ENCODE measurements at regions not wholly inside any gene's neighbourhood (a gene's known extent, or its start where the extent isn't known, plus 50 kb on each side); places are given as distances from the start of the nearest gene placed in this dataset.

- DNase-seq (ENCODE audit: low spot score in 2 of 2, unreplicated experiment in 2 of 2): no peak
- no peaks in the 10 kb centered on the region for H3K9me3 Mint-ChIP-seq
- H3K4me3 Mint-ChIP-seq: no peak overlapping the region
- peaks cover 16% of the 10 kb centered on the region for H3K4me1 Mint-ChIP-seq
- H3K27me3 Mint-ChIP-seq (ENCODE audit: low read depth): peaks cover 11% of the 10 kb centered on the region
- H3K36me3 Mint-ChIP-seq: no peaks in the 10 kb centered on the region
- H3K27ac Mint-ChIP-seq: no peak overlapping the region
- no peak for TF ChIP-seq CTCF (IDR thresholded peaks at IDR 0.05; ENCODE audit: unreplicated experiment)
Measured at GRCh38 chr2:118508282-118508681, 339.2 kb downstream of the EN1 start.

- Mint-ChIP-seq H3K36me3 (no peaks in the 10 kb centered on the region), H3K4me1 (peaks cover 10% of the 10 kb centered on the region), H3K9me3 (no peaks in the 10 kb centered on the region), H3K27me3 (ENCODE audit: low read depth) (peaks cover 30% of the 10 kb centered on the region), H3K4me3 (no peak overlapping the region), H3K27ac (no peak overlapping the region)
- TF ChIP-seq CTCF (IDR thresholded peaks at IDR 0.05; ENCODE audit: unreplicated experiment): no peak
- no peak for DNase-seq (ENCODE audit: low spot score in 2 of 2, unreplicated experiment in 2 of 2)
Measured at GRCh38 chr2:118505436-118505835, 342.0 kb downstream of the EN1 start.

GRCh38 chr2:118502106-118502505 is 345.3 kb downstream of the EN1 start:
- H3K4me3 Mint-ChIP-seq: no peak overlapping the region
- no peaks in the 10 kb centered on the region for H3K36me3 Mint-ChIP-seq
- DNase-seq (ENCODE audit: low spot score in 2 of 2, unreplicated experiment in 2 of 2): no peak
- no peak for TF ChIP-seq CTCF (IDR thresholded peaks at IDR 0.05; ENCODE audit: unreplicated experiment)
- H3K27me3 Mint-ChIP-seq (ENCODE audit: low read depth): peaks cover 36% of the 10 kb centered on the region
- no peaks in the 10 kb centered on the region for H3K9me3 Mint-ChIP-seq
- peaks cover 3% of the 10 kb centered on the region for H3K4me1 Mint-ChIP-seq
- no peak overlapping the region for H3K27ac Mint-ChIP-seq

GRCh38 chr2:118498943-118499342 is 348.5 kb downstream of the EN1 start:
- TF ChIP-seq CTCF (IDR thresholded peaks at IDR 0.05; ENCODE audit: unreplicated experiment): no peak
- no peaks in the 10 kb centered on the region for H3K36me3 Mint-ChIP-seq
- H3K4me1 Mint-ChIP-seq: no peaks in the 10 kb centered on the region
- no peak overlapping the region for H3K27ac Mint-ChIP-seq
- no peaks in the 10 kb centered on the region for H3K9me3 Mint-ChIP-seq
- H3K27me3 Mint-ChIP-seq (ENCODE audit: low read depth): peaks cover 32% of the 10 kb centered on the region
- H3K4me3 Mint-ChIP-seq: no peak overlapping the region
- DNase-seq (ENCODE audit: low spot score in 2 of 2, unreplicated experiment in 2 of 2): no peak

GRCh38 chr2:118496870-118497611 is 350.4 kb downstream of the EN1 start:
- Mint-ChIP-seq H3K9me3 (peaks cover 3% of the 10 kb centered on the region), H3K27me3 (ENCODE audit: low read depth) (peaks cover 16% of the 10 kb centered on the region)
- DNase-seq (ENCODE audit: low spot score in 2 of 2, unreplicated experiment in 2 of 2): no peak

More at GRCh38 chr2:118496870-118497611, 350.4 kb downstream of the EN1 start:
- TF ChIP-seq CTCF (IDR thresholded peaks at IDR 0.05; ENCODE audit: unreplicated experiment): no peak
- no peak overlapping the region for H3K27ac Mint-ChIP-seq
- no peaks in the 10 kb centered on the region for H3K4me1 Mint-ChIP-seq
- H3K36me3 Mint-ChIP-seq: peaks cover under 1% of the 10 kb centered on the region
- no peak overlapping the region for H3K4me3 Mint-ChIP-seq

All from mesothelial cell of epicardium (in vitro differentiated cells).